PC-3 (cell line): ENCODE measurements at regions not wholly inside any gene's neighbourhood (a gene's known extent, or its start where the extent isn't known, plus 50 kb on each side); places are given as distances from the start of the nearest gene placed in this dataset.

Experiments
- ATAC-seq: fragments of 200-7000 bp; cut with Tn5 transposase; 2 replicates; pipeline ENCODE4 v1.9.1; 2020; ENCODE audit warnings: mild to moderate bottlenecking, moderate library complexity
- BruUV-seq: library from RNA; stranded (reverse); fragments of 400-500 nt; replicated peaks from 2 replicates; lab custom pipeline; 2021; lab: Mats Ljungman, UMichigan
- CTCF ChIA-PET: fragments of 300-600 bp; sonication (Branson Sonifier 250); formaldehyde crosslinking; loops from one replicate; lab custom pipeline; 2022; ENCODE audit warnings: antibody characterized with exemption; lab: Charles Lee
- POLR2A ChIA-PET: fragments of 300-600 bp; sonication (Branson Sonifier 250); formaldehyde crosslinking; loops from one replicate; lab custom pipeline; 2022; ENCODE audit warnings: antibody characterized with exemption; ENCODE audit not compliant: unreplicated experiment; lab: Charles Lee
- DNase-seq: peaks from one replicate; pipeline ENCODE4 v3.0.0-alpha.2; 2015
- H2AFZ ChIP-seq: fragments of 300-600 bp; sonication (generic); 2 replicates; pipeline ENCODE4 v1.6.0; 2016; ENCODE audit warnings: antibody characterized with exemption, low read length
- H3F3A ChIP-seq: fragments of 300-600 bp; sonication (generic); one replicate; pipeline ENCODE4 v1.6.0; 2017; ENCODE audit warnings: antibody characterized with exemption, low read length, control low read depth, mild to moderate bottlenecking; ENCODE audit not compliant: unreplicated experiment
- H3K27ac ChIP-seq: fragments of 300-600 bp; sonication (generic); 2 replicates; pipeline ENCODE4 v1.5.1; 2016; ENCODE audit warnings: mild to moderate bottlenecking, low read length
- H3K27me3 ChIP-seq: fragments of 300-600 bp; sonication (generic); 2 replicates; pipeline ENCODE4 v1.6.1; 2016; ENCODE audit warnings: low read length, mixed read lengths
- H3K36me3 ChIP-seq: fragments of 300-600 bp; sonication (generic); 2 replicates; pipeline ENCODE4 v1.6.1; 2016; ENCODE audit warnings: low read depth, mixed run types, low read length, mixed read lengths
- H3K4me1 ChIP-seq: fragments of 300-600 bp; sonication (generic); 2 replicates; pipeline ENCODE4 v1.5.1; 2016; ENCODE audit warnings: low read length; ENCODE audit not compliant: insufficient read depth
- H3K4me2 ChIP-seq: fragments of 300-600 bp; sonication (generic); 2 replicates; pipeline ENCODE4 v1.6.0; 2016; ENCODE audit warnings: low read length
- H3K4me3 ChIP-seq: fragments of 300-600 bp; sonication (generic); 2 replicates; pipeline ENCODE4 v1.5.1; 2016; ENCODE audit warnings: mild to moderate bottlenecking, low read length, mixed read lengths
- H3K79me2 ChIP-seq: fragments of 300-600 bp; sonication (generic); 2 replicates; pipeline ENCODE4 v1.6.1; 2017; ENCODE audit warnings: low read length, mixed read lengths
- H3K9ac ChIP-seq: fragments of 300-600 bp; sonication (generic); 2 replicates; pipeline ENCODE4 v1.6.0; 2016; ENCODE audit warnings: mild to moderate bottlenecking, low read length
- H3K9me2 ChIP-seq: fragments of 300-600 bp; sonication (generic); replicated peaks from 2 replicates; pipeline ENCODE4 v1.6.1; 2016; ENCODE audit warnings: mixed run types, low read length, mixed read lengths
- H3K9me3 ChIP-seq: fragments of 300-600 bp; sonication (generic); 2 replicates; pipeline ENCODE4 v1.6.1; 2016; ENCODE audit warnings: low read length, mixed read lengths
- H4K20me1 ChIP-seq: fragments of 300-600 bp; sonication (generic); 2 replicates; pipeline ENCODE4 v1.6.1; 2016; ENCODE audit warnings: low read length, mixed read lengths
- CTCF ChIP-seq: fragments of 300-600 bp; sonication (generic); conservative IDR thresholded peaks from 2 replicates; pipeline ENCODE4 v1.5.1; 2017; ENCODE audit warnings: antibody characterized with exemption, low read depth, mild to moderate bottlenecking, low read length
- EZH2 ChIP-seq: fragments of 300-600 bp; sonication (generic); IDR thresholded peaks from one replicate; pipeline ENCODE4 v1.6.1; 2017; ENCODE audit warnings: antibody characterized with exemption, mild to moderate bottlenecking, low read length; ENCODE audit not compliant: unreplicated experiment
- EZH2phosphoT487 ChIP-seq: fragments of 300-600 bp; sonication (generic); IDR thresholded peaks from 2 replicates; pipeline ENCODE4 v1.6.1; 2018; ENCODE audit warnings: mild to moderate bottlenecking, antibody characterized with exemption, low read length, borderline replicate concordance
- intact Hi-C: fragments of 100-400 bp; cut with micrococcal nuclease; formaldehyde crosslinking; loops from 2 replicates; pipeline ENCODE4 v1.9.0; 2023

DNA sequence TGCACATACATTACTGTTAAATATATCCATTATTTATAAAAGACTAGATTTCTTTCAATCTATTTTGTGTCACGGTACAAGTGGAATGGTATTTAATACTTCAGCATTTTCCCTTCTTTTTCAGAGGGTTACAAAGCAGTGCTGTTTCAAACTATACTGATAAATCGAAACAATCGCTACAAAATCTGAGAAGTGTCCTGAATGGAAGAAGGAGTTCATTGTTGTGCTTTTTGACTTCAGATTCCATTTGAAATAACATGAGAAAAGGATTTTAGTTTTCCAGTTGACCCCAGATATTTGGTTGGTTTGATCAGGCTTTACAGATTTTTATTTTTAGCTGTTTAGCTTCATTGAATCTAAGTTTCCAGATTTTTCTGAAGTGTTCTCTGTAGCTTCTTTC lies 292.1 kb upstream of the ANKRD50 start:
- H2AFZ ChIP-seq, result no peak overlapping the region
- H3K36me3 ChIP-seq, result no peaks in the 10 kb centered on the region
- no peak overlapping the region for H3K4me2 ChIP-seq
- H3K27me3 ChIP-seq, result no peaks in the 10 kb centered on the region
- no TSS peak for BruUV-seq
- no peak overlapping the region for H3K27ac ChIP-seq
- CTCF ChIA-PET, result no interaction called here
- no peak overlapping the region for H3K9ac ChIP-seq
- DNase-seq (no peak), ATAC-seq (no peak)
- POLR2A ChIA-PET, result no interaction called here
- no peaks in the 10 kb centered on the region for H3K9me2 ChIP-seq
- H4K20me1 ChIP-seq, result no peaks in the 10 kb centered on the region
- TF ChIP-seq EZH2phosphoT487 (no peak), EZH2 (no peak), CTCF (no peak)
- H3K79me2 ChIP-seq, result no peaks in the 10 kb centered on the region
- no peaks in the 10 kb centered on the region for H3K9me3 ChIP-seq
- no peak overlapping the region for H3K4me3 ChIP-seq
- no peaks in the 10 kb centered on the region for H3K4me1 ChIP-seq
- intact Hi-C loops, result no loop called here
- no peaks in the 10 kb centered on the region for H3F3A ChIP-seq

- H3K9me2 ChIP-seq, result no peaks in the 10 kb centered on the region
- no peaks in the 10 kb centered on the region for H3F3A ChIP-seq
- CTCF ChIA-PET, result no interaction called here
- intact Hi-C loops, result no loop called here
- H3K4me2 ChIP-seq, result no peak overlapping the region
- H3K9ac ChIP-seq, result no peak overlapping the region
- no TSS peak for BruUV-seq
- H3K36me3 ChIP-seq, result no peaks in the 10 kb centered on the region
- ATAC-seq (no peak), DNase-seq (no peak)
- POLR2A ChIA-PET, result no interaction called here
- H3K27me3 ChIP-seq, result no peaks in the 10 kb centered on the region
- H2AFZ ChIP-seq, result no peak overlapping the region
- H4K20me1 ChIP-seq, result no peaks in the 10 kb centered on the region
- no peaks in the 10 kb centered on the region for H3K9me3 ChIP-seq
- H3K4me1 ChIP-seq, result no peaks in the 10 kb centered on the region
- no peak overlapping the region for H3K27ac ChIP-seq
- TF ChIP-seq EZH2phosphoT487 (no peak), CTCF (no peak), EZH2 (no peak)
- no peaks in the 10 kb centered on the region for H3K79me2 ChIP-seq
- H3K4me3 ChIP-seq, result no peak overlapping the region
Measured at GRCh38 chr4:125003840-125004239, 291.3 kb upstream of the ANKRD50 start.

DNA sequence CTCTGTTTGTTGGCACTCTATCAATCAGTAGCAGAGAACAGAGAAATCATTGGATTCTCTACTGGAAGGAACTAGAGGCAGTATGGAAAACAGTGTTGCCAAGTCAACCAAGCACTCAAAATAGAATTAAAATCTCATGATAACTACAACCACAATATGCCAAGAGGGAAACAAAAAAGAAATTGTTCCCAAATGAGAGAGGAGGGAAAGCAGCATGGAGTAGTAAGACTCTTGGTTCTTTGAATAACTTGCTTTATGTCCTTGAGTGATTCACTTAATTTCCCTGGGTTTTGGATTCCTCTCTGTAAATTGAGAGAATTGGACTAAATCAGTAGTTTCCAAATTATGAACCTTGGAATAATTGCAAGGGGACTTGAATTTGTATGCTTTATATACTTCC lies 285.5 kb upstream of the ANKRD50 start:
- intact Hi-C loops, result no loop called here
- CTCF ChIA-PET, result no interaction called here
- BruUV-seq, result no TSS peak

More for the DNA sequence above, 285.5 kb upstream of the ANKRD50 start:
- H3K9ac ChIP-seq, result no peak overlapping the region
- no peak overlapping the region for H3K4me2 ChIP-seq
- no peaks in the 10 kb centered on the region for H3K9me3 ChIP-seq
- no peaks in the 10 kb centered on the region for H4K20me1 ChIP-seq
- no peaks in the 10 kb centered on the region; the same call in 1 of the 2 replicates for H3K4me1 ChIP-seq
- no peak overlapping the region for H3K4me3 ChIP-seq
- H3F3A ChIP-seq, result no peaks in the 10 kb centered on the region
- TF ChIP-seq EZH2phosphoT487, result no peak
- TF ChIP-seq CTCF, result no peak
- TF ChIP-seq EZH2, result no peak
- no peak overlapping the region for H2AFZ ChIP-seq
- H3K9me2 ChIP-seq, result no peaks in the 10 kb centered on the region
- no peak for ATAC-seq
- H3K27me3 ChIP-seq, result no peaks in the 10 kb centered on the region
- no peaks in the 10 kb centered on the region for H3K79me2 ChIP-seq
- H3K27ac ChIP-seq, result no peak overlapping the region
- POLR2A ChIA-PET, result no interaction called here
- DNase-seq, result no peak
- no peaks in the 10 kb centered on the region for H3K36me3 ChIP-seq
